HepG2 (cell line): ENCODE measurements at regions not wholly inside any gene's neighbourhood (a gene's known extent, or its start where the extent isn't known, plus 50 kb on each side); places are given as distances from the start of the nearest gene placed in this dataset.

Experiments
- FOXA3 ChIP-seq: IDR thresholded peaks from 2 replicates; pipeline ENCODE4 v1.6.1; 2016; ENCODE audit warnings: missing genetic modification reagents, missing compliant biosample characterization
- FOXC1 ChIP-seq: sonication (generic); formaldehyde crosslinking; IDR thresholded peaks from 2 replicates; pipeline ENCODE4 v1.8.0; 2022; ENCODE audit warnings: mild to moderate bottlenecking, missing genetic modification reagents, borderline replicate concordance
- IKZF4 ChIP-seq: sonication (generic); formaldehyde crosslinking; IDR thresholded peaks from 2 replicates; pipeline ENCODE4 v1.5.1; 2020; ENCODE audit warnings: borderline replicate concordance, mild to moderate bottlenecking, low read depth, missing genetic modification reagents; ENCODE audit errors: not compliant biosample characterization
- KLF12 ChIP-seq: sonication (generic); formaldehyde crosslinking; IDR thresholded peaks from 2 replicates; pipeline ENCODE4 v1.4.0; 2020; ENCODE audit warnings: missing genetic modification reagents, borderline replicate concordance
- SSRP1 ChIP-seq: IDR thresholded peaks from 2 replicates; pipeline ENCODE4 v1.6.1; 2016; ENCODE audit warnings: control low read depth
- THYN1 ChIP-seq: sonication (generic); formaldehyde crosslinking; IDR thresholded peaks from 2 replicates; pipeline ENCODE4 v1.8.1; 2023; ENCODE audit warnings: low read depth, mild to moderate bottlenecking, moderate library complexity, missing genetic modification reagents, borderline replicate concordance
- ZNF160 ChIP-seq: sonication (generic); formaldehyde crosslinking; IDR thresholded peaks from 2 replicates; pipeline ENCODE4 v1.8.0; 2022; ENCODE audit warnings: mild to moderate bottlenecking, inconsistent platforms, missing genetic modification reagents
- ZNF34 ChIP-seq: sonication (generic); formaldehyde crosslinking; IDR thresholded peaks from 2 replicates; pipeline ENCODE4 v1.4.0; 2020; ENCODE audit warnings: mild to moderate bottlenecking, missing genetic modification reagents, borderline replicate concordance
- ZNF432 ChIP-seq: sonication (generic); formaldehyde crosslinking; IDR thresholded peaks from 2 replicates; pipeline ENCODE4 v1.5.0; 2020; ENCODE audit warnings: missing genetic modification reagents, mild to moderate bottlenecking, borderline replicate concordance
- ZNF552 ChIP-seq: sonication (generic); formaldehyde crosslinking; IDR thresholded peaks from 2 replicates; pipeline ENCODE4 v1.9.0; 2022; ENCODE audit warnings: missing genetic modification reagents, mild to moderate bottlenecking, borderline replicate concordance
- TF ChIP-seq, protein P1 (sequence below): sonication (generic); formaldehyde crosslinking; IDR thresholded peaks from 2 replicates; pipeline ENCODE4 v1.4.0; 2020; ENCODE audit warnings: missing genetic modification reagents
- TF ChIP-seq, protein P2 (sequence below): sonication (generic); formaldehyde crosslinking; IDR thresholded peaks from 2 replicates; pipeline ENCODE4 v1.4.0; 2020; ENCODE audit warnings: missing genetic modification reagents, borderline replicate concordance
- TF ChIP-seq, protein P3 (sequence below): sonication (generic); formaldehyde crosslinking; IDR thresholded peaks from 2 replicates; pipeline ENCODE4 v1.8.1; 2023; ENCODE audit warnings: mild to moderate bottlenecking, inconsistent platforms, moderate library complexity, missing genetic modification reagents, borderline replicate concordance
- TF ChIP-seq, protein P4 (sequence below): IDR thresholded peaks from 2 replicates; pipeline ENCODE4 v1.6.1; 2012; ENCODE audit warnings: low read length, improper control_type of control experiment
- TF ChIP-seq, protein P5 (sequence below): sonication (generic); formaldehyde crosslinking; conservative IDR thresholded peaks from 2 replicates; pipeline ENCODE4 v1.4.0; 2020; ENCODE audit warnings: missing genetic modification reagents

DNA sequence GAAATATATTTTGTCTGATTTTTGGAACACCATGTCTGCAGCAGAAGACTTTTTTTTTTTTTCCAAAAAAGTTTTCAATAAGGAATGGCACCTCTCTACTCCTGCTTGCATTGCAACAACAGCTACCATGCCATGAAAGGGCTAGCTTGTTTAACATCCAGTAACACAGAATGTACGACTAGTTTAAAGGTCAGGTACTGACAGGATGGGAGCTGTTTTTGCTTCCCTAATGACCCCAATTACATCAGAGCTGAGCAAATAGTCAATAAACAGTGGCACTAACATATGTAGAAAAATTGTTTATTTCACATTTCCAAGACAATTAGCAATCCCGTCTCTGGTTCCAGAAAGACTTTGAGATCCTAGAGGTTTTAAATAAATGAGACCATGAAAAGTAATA is 693.8 kb downstream of the NR2F1-AS1 start (continued):
- TF ChIP-seq, protein P1, sequence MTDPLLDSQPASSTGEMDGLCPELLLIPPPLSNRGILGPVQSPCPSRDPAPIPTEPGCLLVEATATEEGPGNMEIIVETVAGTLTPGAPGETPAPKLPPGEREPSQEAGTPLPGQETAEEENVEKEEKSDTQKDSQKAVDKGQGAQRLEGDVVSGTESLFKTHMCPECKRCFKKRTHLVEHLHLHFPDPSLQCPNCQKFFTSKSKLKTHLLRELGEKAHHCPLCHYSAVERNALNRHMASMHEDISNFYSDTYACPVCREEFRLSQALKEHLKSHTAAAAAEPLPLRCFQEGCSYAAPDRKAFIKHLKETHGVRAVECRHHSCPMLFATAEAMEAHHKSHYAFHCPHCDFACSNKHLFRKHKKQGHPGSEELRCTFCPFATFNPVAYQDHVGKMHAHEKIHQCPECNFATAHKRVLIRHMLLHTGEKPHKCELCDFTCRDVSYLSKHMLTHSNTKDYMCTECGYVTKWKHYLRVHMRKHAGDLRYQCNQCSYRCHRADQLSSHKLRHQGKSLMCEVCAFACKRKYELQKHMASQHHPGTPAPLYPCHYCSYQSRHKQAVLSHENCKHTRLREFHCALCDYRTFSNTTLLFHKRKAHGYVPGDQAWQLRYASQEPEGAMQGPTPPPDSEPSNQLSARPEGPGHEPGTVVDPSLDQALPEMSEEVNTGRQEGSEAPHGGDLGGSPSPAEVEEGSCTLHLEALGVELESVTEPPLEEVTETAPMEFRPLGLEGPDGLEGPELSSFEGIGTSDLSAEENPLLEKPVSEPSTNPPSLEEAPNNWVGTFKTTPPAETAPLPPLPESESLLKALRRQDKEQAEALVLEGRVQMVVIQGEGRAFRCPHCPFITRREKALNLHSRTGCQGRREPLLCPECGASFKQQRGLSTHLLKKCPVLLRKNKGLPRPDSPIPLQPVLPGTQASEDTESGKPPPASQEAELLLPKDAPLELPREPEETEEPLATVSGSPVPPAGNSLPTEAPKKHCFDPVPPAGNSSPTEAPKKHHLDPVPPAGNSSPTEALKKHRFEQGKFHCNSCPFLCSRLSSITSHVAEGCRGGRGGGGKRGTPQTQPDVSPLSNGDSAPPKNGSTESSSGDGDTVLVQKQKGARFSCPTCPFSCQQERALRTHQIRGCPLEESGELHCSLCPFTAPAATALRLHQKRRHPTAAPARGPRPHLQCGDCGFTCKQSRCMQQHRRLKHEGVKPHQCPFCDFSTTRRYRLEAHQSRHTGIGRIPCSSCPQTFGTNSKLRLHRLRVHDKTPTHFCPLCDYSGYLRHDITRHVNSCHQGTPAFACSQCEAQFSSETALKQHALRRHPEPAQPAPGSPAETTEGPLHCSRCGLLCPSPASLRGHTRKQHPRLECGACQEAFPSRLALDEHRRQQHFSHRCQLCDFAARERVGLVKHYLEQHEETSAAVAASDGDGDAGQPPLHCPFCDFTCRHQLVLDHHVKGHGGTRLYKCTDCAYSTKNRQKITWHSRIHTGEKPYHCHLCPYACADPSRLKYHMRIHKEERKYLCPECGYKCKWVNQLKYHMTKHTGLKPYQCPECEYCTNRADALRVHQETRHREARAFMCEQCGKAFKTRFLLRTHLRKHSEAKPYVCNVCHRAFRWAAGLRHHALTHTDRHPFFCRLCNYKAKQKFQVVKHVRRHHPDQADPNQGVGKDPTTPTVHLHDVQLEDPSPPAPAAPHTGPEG (CRISPR knock-in tag), result no peak
- TF ChIP-seq FOXC1 (CRISPR knock-in tag), result no peak
- peak; percentile 96 for TF ChIP-seq FOXA3
- TF ChIP-seq THYN1 (CRISPR knock-in tag), result no peak
- TF ChIP-seq IKZF4 (CRISPR knock-in tag), result no peak
- TF ChIP-seq, protein P2, sequence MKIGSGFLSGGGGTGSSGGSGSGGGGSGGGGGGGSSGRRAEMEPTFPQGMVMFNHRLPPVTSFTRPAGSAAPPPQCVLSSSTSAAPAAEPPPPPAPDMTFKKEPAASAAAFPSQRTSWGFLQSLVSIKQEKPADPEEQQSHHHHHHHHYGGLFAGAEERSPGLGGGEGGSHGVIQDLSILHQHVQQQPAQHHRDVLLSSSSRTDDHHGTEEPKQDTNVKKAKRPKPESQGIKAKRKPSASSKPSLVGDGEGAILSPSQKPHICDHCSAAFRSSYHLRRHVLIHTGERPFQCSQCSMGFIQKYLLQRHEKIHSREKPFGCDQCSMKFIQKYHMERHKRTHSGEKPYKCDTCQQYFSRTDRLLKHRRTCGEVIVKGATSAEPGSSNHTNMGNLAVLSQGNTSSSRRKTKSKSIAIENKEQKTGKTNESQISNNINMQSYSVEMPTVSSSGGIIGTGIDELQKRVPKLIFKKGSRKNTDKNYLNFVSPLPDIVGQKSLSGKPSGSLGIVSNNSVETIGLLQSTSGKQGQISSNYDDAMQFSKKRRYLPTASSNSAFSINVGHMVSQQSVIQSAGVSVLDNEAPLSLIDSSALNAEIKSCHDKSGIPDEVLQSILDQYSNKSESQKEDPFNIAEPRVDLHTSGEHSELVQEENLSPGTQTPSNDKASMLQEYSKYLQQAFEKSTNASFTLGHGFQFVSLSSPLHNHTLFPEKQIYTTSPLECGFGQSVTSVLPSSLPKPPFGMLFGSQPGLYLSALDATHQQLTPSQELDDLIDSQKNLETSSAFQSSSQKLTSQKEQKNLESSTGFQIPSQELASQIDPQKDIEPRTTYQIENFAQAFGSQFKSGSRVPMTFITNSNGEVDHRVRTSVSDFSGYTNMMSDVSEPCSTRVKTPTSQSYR, result peak; percentile 59; the same call in 1 of the 2 replicates
- TF ChIP-seq, protein P3, sequence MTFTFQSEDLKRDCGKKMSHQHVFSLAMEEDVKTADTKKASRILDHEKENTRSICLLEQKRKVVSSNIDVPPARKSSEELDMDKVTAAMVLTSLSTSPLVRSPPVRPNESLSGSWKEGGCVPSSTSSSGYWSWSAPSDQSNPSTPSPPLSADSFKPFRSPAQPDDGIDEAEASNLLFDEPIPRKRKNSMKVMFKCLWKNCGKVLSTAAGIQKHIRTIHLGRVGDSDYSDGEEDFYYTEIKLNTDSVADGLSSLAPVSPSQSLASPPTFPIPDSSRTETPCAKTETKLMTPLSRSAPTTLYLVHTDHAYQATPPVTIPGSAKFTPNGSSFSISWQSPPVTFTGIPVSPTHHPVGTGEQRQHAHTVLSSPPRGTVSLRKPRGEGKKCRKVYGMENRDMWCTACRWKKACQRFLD, result no peak
- no peak for TF ChIP-seq ZNF34
- TF ChIP-seq, protein P4, sequence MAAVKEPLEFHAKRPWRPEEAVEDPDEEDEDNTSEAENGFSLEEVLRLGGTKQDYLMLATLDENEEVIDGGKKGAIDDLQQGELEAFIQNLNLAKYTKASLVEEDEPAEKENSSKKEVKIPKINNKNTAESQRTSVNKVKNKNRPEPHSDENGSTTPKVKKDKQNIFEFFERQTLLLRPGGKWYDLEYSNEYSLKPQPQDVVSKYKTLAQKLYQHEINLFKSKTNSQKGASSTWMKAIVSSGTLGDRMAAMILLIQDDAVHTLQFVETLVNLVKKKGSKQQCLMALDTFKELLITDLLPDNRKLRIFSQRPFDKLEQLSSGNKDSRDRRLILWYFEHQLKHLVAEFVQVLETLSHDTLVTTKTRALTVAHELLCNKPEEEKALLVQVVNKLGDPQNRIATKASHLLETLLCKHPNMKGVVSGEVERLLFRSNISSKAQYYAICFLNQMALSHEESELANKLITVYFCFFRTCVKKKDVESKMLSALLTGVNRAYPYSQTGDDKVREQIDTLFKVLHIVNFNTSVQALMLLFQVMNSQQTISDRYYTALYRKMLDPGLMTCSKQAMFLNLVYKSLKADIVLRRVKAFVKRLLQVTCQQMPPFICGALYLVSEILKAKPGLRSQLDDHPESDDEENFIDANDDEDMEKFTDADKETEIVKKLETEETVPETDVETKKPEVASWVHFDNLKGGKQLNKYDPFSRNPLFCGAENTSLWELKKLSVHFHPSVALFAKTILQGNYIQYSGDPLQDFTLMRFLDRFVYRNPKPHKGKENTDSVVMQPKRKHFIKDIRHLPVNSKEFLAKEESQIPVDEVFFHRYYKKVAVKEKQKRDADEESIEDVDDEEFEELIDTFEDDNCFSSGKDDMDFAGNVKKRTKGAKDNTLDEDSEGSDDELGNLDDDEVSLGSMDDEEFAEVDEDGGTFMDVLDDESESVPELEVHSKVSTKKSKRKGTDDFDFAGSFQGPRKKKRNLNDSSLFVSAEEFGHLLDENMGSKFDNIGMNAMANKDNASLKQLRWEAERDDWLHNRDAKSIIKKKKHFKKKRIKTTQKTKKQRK, result no peak
- no peak for TF ChIP-seq SSRP1 (CRISPR knock-in tag)
- no peak for TF ChIP-seq ZNF552 (CRISPR knock-in tag)
- TF ChIP-seq, protein P5, sequence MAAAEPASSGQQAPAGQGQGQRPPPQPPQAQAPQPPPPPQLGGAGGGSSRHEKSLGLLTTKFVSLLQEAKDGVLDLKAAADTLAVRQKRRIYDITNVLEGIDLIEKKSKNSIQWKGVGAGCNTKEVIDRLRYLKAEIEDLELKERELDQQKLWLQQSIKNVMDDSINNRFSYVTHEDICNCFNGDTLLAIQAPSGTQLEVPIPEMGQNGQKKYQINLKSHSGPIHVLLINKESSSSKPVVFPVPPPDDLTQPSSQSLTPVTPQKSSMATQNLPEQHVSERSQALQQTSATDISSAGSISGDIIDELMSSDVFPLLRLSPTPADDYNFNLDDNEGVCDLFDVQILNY, result no peak
- no peak for TF ChIP-seq ZNF432 (CRISPR knock-in tag)
- TF ChIP-seq KLF12 (CRISPR knock-in tag), result no peak
- peak; percentile 47; the same call in 1 of the 2 replicates for TF ChIP-seq ZNF160 (CRISPR knock-in tag)
